RKO (cell line): ENCODE measurements at regions not wholly inside any gene's neighbourhood (a gene's known extent, or its start where the extent isn't known, plus 50 kb on each side); places are given as distances from the start of the nearest gene placed in this dataset.
"Not testable (repeated sequence)": the region's sequence is repeated elsewhere in the genome, so short reads cannot be mapped to it uniquely, and the experiment has no call there.

ENCODE experiments used
- DNase-seq: peaks from one replicate; pipeline ENCODE4 v3.0.0-alpha.2; 2016; ENCODE audit warnings: low spot score

- no peak for DNase-seq
Measured at GRCh38 chr9:15113288-15113687, 193.7 kb downstream of the TTC39B start.

- no peak for DNase-seq
Measured at GRCh38 chr9:15111071-15111470, 195.9 kb downstream of the TTC39B start.

- DNase-seq: peak; percentile 62
Measured at GRCh38 chr9:15104826-15105420, 194.7 kb upstream of the FREM1 start.

DNA sequence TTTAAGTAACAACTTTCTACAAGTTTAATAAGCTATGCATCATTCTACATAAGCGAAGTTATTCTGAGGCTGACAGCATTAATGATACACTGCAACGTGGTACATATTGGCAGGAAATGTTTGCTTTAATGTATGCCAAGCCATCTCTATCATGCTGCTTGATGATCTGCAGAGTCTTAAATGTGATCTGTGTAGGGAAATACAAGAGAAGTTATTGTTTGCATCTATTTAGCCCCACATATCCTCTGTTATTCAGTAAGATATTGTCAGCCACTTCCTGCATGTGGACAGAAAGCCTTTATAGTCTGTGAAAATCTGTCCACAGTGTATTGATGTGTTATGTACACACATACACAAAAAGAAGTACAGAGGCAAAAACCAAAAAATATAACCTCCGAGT lies 193.1 kb upstream of the FREM1 start:
- DNase-seq: no peak

- no peak for DNase-seq
Measured at GRCh38 chr9:15101095-15101494, 190.9 kb upstream of the FREM1 start.

DNA sequence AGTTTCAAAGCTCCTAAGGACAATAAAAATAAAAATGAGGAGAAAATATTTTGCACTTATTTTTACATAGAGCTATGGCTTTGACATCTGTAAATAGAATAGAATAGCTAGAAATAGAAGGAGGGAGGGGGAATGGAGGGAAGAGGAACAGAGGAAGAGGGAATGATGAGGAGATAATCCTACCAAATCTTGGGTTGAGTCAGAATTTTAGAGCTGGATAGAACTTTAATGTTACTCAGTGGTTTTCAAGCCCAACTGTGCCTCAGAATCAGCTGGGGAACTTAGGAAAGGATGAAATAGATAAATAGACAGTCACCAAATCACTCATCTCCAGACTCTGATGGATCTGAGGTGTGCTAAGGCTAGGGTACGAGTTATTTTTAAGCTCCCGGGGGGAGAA lies 190.3 kb upstream of the FREM1 start:
- no peak for DNase-seq

DNA sequence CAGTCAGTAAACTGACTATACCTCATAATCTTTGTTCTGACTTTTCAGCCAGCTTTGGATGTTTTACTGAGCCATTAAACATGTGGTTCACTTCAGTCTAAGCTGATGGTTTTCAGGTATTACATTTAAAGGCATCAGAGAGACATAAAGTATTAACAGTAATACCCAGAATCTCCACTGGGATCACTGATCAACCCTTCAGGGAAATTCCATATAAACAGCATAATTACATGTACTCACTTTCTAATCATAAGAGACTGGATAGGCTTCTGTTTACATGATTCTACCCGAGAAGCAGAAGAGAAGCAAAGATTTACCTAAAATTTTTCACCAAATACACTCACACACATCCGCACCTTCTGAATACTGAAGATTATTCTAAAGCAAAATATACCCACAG lies 186.7 kb upstream of the FREM1 start:
- no peak for DNase-seq

DNA sequence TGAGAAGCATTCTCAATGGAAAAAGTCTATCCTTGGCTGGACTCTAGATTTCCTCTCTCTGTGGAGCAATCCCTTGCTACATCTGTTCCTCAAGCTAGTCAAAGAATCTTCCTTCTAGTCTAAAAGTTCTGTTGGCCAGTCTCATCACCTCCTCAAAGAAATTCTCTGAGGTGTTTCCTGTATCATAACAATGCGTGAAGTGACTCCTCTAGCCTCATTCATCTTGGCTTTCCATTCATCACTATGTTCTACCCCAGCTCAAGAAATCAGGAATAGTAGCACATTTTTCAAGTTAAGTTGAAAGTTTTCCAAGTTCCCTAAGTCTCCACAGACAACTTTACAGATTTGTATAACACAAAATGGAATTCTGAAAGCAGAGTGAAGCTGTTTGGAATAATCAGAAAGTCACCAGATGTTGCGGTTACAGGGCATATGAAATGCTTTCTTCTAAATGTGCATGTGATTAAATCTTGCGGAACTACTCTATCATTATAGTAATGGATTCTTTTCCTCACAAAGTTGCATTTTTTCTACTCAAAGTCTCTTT lies 176.6 kb upstream of the FREM1 start:
- no peak for DNase-seq

- no peak for DNase-seq
Measured at GRCh38 chr9:15086156-15086763, 176.0 kb upstream of the FREM1 start.

DNA sequence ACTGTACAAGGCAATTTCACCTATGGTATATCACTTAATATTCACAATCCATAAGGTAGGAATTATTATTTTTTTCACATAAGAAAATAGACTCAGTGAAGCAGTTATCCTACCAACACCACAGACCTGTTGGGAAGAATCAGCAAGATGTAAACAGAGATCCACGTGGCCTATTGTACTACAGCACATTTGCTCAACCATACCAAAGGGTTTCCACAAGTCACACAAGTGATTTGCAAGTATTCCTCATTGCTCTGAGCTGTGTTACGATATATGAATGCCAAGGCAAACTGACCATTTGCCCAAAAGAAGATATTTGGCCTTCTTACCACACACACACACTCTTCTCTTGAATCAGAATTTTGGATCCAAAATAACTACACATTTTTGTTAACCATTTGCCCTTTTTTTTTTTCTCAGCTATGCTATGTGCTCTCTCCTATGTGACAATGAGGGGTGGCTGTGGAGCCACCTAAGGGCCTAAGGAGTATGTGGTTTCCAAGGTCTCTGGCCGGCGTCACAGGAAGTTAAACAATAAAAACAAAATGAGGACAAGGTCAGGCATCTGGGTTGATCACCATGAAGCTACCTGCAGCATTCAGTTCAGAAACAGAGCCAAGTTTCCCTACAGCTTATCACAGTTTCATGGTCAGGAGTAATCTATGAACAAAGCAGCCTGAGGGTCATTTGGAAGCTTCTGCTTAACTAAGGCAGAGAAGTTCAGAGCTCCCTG lies 171.0 kb upstream of the FREM1 start:
- no peak for DNase-seq

DNA sequence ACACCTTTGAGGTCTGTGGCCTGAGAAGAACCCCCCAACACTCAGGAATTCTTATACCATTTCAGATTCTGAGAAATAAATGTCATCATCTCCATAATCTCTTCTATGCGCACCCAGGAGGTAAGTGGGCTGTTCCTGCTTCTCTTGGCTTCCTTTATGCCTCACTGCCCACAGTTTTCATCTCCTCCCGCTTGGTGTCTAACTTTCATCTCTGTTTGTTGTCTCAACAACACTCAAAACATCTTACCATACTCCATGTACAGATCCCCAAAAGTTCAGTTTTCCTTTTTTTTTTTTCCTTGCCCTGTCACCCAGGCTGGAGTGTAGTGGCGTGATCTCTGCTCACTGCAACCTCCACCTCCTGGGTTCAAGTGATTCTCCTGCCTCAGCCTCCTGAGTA lies 170.2 kb upstream of the FREM1 start:
- DNase-seq: no peak

DNA sequence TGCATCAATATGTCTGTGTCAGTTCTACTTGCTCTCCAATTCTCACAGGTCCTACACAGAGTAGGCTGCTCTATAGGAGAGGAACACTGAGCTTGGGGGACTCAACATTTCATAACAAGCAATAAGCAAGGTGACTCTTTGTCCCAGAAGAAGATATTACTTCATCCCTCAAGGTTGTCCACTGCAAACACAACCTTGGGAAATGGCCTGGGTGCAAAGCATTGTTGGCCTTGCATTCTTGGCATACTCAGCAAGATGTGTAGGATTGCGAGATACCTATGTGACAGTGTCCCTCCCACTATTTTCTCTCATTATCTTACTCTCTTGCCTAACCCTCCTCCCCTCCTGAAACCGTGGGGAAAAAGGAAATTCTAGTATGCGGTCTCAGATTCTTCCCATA lies 169.8 kb upstream of the FREM1 start:
- no peak for DNase-seq

DNA sequence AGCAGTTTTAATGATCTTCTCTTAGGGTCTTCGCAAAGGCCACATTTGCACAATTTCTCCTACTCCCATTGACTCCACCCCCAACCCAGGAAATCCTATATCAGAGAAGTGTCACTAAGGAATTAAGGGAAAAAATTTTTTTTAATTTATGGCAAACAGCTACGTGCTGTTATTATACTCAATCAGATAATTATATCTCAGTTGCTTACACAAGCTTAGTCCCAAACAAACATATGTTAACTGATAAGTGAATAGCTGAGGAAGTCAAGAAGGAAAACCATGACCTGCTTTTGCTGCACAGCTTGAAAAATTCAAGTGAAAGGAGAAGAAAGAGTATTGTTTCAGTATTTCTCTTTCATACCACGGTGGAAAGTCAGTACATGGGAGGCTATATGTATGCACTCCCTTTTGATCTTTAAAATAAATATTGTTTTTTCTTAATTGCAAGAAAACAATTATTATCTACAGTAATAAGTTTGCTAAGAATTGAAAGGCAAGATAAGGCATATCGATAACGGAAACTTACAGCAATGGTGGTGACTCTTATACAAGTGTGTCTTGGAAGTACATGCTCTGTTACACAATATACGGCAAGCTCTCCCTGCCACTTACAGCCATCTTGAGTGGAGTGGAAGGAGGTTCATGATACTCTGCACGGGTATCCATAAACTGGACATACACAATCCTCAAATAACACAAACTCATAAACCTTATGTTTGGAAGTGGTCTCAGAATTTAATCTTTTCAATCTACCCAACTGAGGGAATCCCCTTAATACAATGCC lies 167.9 kb upstream of the FREM1 start:
- DNase-seq: no peak

- DNase-seq: no peak
Measured at GRCh38 chr9:15073620-15074019, 163.4 kb upstream of the FREM1 start.

DNA sequence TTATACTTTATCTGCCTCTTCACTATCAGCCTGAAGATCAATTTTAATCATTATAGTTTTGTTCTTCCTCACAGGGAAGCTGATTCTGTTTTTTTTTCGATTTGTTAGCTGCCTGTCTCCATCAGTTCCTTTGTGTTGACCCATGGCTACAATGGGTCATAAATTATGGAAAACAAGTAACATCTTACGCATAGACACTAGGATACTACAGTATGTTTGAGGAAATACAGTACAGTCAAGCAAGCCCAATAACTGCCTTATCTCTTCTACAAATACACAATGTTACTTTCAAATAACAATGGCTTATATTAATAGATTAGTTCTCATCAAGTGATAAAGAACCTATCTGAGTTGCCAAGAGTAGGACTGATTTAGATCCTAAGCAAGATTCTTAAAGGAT lies 160.5 kb upstream of the FREM1 start:
- DNase-seq: no peak

DNA sequence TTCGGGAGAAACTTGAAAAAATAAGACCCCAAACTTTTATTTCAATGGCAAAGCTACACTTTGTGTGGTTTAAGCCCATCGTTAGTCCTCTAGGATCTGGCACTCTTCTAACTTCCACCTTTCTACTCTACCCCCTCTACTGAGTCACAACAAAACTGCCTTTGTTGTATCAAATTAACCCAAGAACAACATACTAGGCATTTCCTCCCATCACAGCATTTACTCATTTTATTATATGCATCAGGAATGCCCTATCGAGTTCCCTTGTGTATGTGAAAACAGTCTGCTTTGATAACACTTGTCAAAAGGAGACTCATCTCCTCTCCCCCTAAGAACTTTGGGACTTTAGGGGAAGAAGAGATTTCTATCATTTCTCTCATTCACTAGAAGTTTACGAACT lies 158.9 kb upstream of the FREM1 start:
- no peak for DNase-seq

GRCh38 chr9:15068261-15068660 lies 158.0 kb upstream of the FREM1 start:
- DNase-seq: no peak

- DNase-seq: no peak
Measured at GRCh38 chr9:15059003-15059402, 148.8 kb upstream of the FREM1 start.

GRCh38 chr9:15058236-15058635 lies 148.0 kb upstream of the FREM1 start:
- DNase-seq: no peak

DNA sequence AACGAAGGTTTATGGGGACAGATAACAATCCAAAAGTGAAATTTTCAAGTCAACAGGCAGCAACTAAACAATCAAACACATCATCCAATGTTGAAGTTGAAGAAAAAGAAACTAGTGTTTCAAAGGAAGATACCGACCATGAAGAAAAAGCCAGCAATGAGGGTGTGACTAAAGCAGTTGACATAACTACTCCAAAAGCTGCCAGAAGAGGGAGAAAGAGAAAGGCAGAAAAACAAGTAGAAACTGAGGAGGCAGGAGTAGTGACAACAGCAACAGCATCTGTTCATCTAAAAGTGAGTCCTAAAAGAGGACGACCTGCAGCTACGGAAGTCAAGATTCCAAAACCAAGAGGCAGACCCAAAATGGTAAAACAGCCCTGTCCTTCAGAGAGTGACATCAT lies 145.1 kb upstream of the FREM1 start:
- not testable (repeated sequence) for DNase-seq

DNA sequence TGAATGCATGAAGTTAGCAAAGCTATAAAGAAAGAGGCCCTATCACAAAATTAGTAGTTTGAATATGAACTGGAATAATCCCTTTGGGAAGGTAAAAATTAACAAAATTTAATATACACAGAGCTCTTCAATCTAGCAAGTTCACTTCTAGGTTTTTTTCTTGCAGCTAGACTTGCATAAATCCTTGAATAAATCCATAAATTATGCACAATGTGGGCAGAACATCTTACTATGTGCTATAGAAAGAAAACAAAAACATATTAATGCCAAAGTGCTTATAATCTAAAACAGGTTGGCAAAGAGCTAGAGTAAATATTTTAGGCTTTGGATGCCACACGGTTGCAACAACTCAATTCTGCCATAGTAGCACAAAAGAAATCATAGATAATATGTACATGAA lies 138.5 kb upstream of the FREM1 start:
- DNase-seq: no peak

GRCh38 chr9:15047028-15047551 lies 136.9 kb upstream of the FREM1 start:
- no peak for DNase-seq
